B cell (primary cell): ENCODE measurements at regions not wholly inside any gene's neighbourhood (a gene's known extent, or its start where the extent isn't known, plus 50 kb on each side); places are given as distances from the start of the nearest gene placed in this dataset.

Experiments used
- ATAC-seq: fragments of 200-7000 bp; cut with Tn5 transposase; one replicate; pipeline ENCODE4 v1.10.0; 2021; ENCODE audit warnings: low read depth, mild to moderate bottlenecking, moderate number of reproducible peaks, moderate library complexity
- CTCF ChIA-PET: fragments of 350-600 bp; sonication (Branson Sonifier 250); formaldehyde crosslinking; loops from one replicate; lab custom pipeline; 2021; ENCODE audit warnings: antibody characterized with exemption, inconsistent platforms; lab: Charles Lee
- POLR2A ChIA-PET: fragments of 350-600 bp; sonication (Branson Sonifier 250); formaldehyde crosslinking; loops from one replicate; lab custom pipeline; 2021; ENCODE audit warnings: antibody characterized with exemption; lab: Charles Lee
- DNase-seq: peaks from one replicate; pipeline ENCODE4 v3.0.0; 2013
- H2AFZ ChIP-seq: 2 replicates; pipeline ENCODE4 v1.6.1; 2012; ENCODE audit warnings: mild to moderate bottlenecking, low read depth, low read length; ENCODE audit not compliant: insufficient read depth, poor library complexity, severe bottlenecking
- H3K27ac ChIP-seq, 2 donors: 1 replicate in 1 of 2; 2 replicates in 1 of 2; pipeline ENCODE4 v1.5.1; 2012 to 2013; ENCODE audit warnings: low read length in 2 of 2, mild to moderate bottlenecking in 2 of 2, moderate library complexity in 1 of 2
- H3K27me3 ChIP-seq, 4 experiments: fragments of 200-600 bp in 1 of 4; sonication (generic) in 1 of 4; replicated peaks in 1 of 4; 1 replicate in 2 of 4; 2 replicates in 2 of 4; pipeline versions ENCODE4 v1.6.1 to v1.7.0; 2013 to 2016; ENCODE audit warnings: low read length in 3 of 4, mild to moderate bottlenecking in 2 of 4, mixed read lengths in 1 of 4, moderate library complexity in 1 of 4; ENCODE audit not compliant: insufficient read depth in 4 of 4, control insufficient read depth in 3 of 4; ENCODE audit errors: control extremely low read depth in 1 of 4
- H3K36me3 ChIP-seq, 2 experiments: replicated peaks in 1 of 2; 1 replicate in 1 of 2; 2 replicates in 1 of 2; pipeline versions ENCODE4 v1.6.1 to v1.7.1; 2013; ENCODE audit warnings: low read length in 1 of 2; ENCODE audit not compliant: insufficient read depth in 2 of 2, control insufficient read depth in 1 of 2; ENCODE audit errors: control extremely low read depth in 1 of 2, extremely low read depth in 1 of 2
- H3K4me1 ChIP-seq, 2 donors: fragments of 200-600 bp in 1 of 2; sonication (generic) in 1 of 2; 1 replicate in 1 of 2; 2 replicates in 1 of 2; pipeline versions ENCODE4 v1.5.1 to v1.6.1; 2013 to 2017; ENCODE audit warnings: low read length in 2 of 2; ENCODE audit not compliant: control insufficient read depth in 2 of 2, insufficient read depth in 2 of 2
- H3K4me2 ChIP-seq: replicated peaks from 2 replicates; pipeline ENCODE3; 2012; ENCODE audit warnings: mild to moderate bottlenecking, low read depth, low read length; ENCODE audit not compliant: poor library complexity, severe bottlenecking
- H3K4me3 ChIP-seq, 5 experiments: fragments of 200-600 bp in 1 of 5; sonication (generic) in 1 of 5; 1 replicate in 3 of 5; 2 replicates in 2 of 5; pipeline versions ENCODE4 v1.5.1 to v1.7.0; 2011 to 2016; ENCODE audit warnings: low read length in 4 of 5, mild to moderate bottlenecking in 4 of 5, low read depth in 2 of 5, control low read depth in 1 of 5, moderate library complexity in 1 of 5; ENCODE audit not compliant: insufficient read depth in 1 of 5; ENCODE audit errors: control extremely low read depth in 1 of 5, extremely low read depth in 1 of 5
- H3K79me2 ChIP-seq: fragments of 200-600 bp; sonication (generic); one replicate; pipeline ENCODE4 v1.6.0; 2016; ENCODE audit warnings: low read length; ENCODE audit not compliant: control insufficient read depth, insufficient read depth
- H3K9ac ChIP-seq: fragments of 200-600 bp; sonication (generic); 2 replicates; pipeline ENCODE4 v1.6.1; 2017; ENCODE audit warnings: mild to moderate bottlenecking, low read length, moderate library complexity
- H3K9me3 ChIP-seq, 3 donors: one replicate each; pipeline versions ENCODE4 v1.6.1 to v1.7.1; 2013; ENCODE audit warnings: low read length in 2 of 3; ENCODE audit not compliant: control insufficient read depth in 2 of 3, insufficient read depth in 1 of 3; ENCODE audit errors: control extremely low read depth in 1 of 3
- H4K20me1 ChIP-seq: 2 replicates; pipeline ENCODE4 v1.6.0; 2012; ENCODE audit warnings: mild to moderate bottlenecking, low read length; ENCODE audit not compliant: insufficient read depth, control insufficient read depth, poor library complexity, severe bottlenecking
- H3K27ac Mint-ChIP-seq: one replicate; pipeline ENCODE4 v1.8.0; 2021; ENCODE audit warnings: mixed read lengths
- H3K27me3 Mint-ChIP-seq: one replicate; pipeline ENCODE4 v1.8.0; 2021; ENCODE audit warnings: mixed read lengths
- H3K4me1 Mint-ChIP-seq: one replicate; pipeline ENCODE4 v1.8.0; 2021; ENCODE audit warnings: mixed read lengths
- H3K4me3 Mint-ChIP-seq: one replicate; pipeline ENCODE4 v1.8.0; 2021; ENCODE audit warnings: mixed read lengths
- H3K9me3 Mint-ChIP-seq: one replicate; pipeline ENCODE4 v1.8.0; 2022; ENCODE audit warnings: mixed read lengths; ENCODE audit not compliant: insufficient read depth
- CTCF ChIP-seq: fragments of 200-600 bp; IDR thresholded peaks from one replicate; pipeline ENCODE4 v1.8.0; 2022; ENCODE audit warnings: antibody characterized with exemption, mild to moderate bottlenecking
- EZH2 ChIP-seq: IDR thresholded peaks from 2 replicates; pipeline ENCODE4 v1.6.1; 2012; ENCODE audit warnings: borderline replicate concordance, low read depth, mild to moderate bottlenecking, moderate library complexity, low read length; ENCODE audit not compliant: insufficient read depth, poor library complexity, severe bottlenecking
- WGBS: methylation state at CpG from one replicate; pipeline ENCODE4 v1.1.5; 2013; ENCODE audit warnings: missing lambda C conversion rate; ENCODE audit not compliant: insufficient coverage; 5-methylcytosine and 5-hydroxymethylcytosine counted together
- intact Hi-C: fragments of 100-400 bp; cut with micrococcal nuclease; formaldehyde crosslinking; loops from one replicate; pipeline ENCODE4 v1.10.0; 2022

- CTCF ChIA-PET, result no interaction called here
- Histone ChIP-seq H3K27ac (no peak overlapping the region), H3K36me3 (no peaks in the 10 kb centered on the region), H4K20me1 (no peaks in the 10 kb centered on the region), H2AFZ (no peak overlapping the region), H3K9ac (no peak overlapping the region), H3K79me2 (no peaks in the 10 kb centered on the region), H3K27me3 (no peaks in the 10 kb centered on the region), H3K9me3 (peaks cover 1 to 7% (median 3%) of the 10 kb centered on the region in 3 donors), H3K4me2 (no peak overlapping the region), H3K4me1 (no peaks in the 10 kb centered on the region), H3K4me3 (no peak overlapping the region)
- Mint-ChIP-seq H3K9me3 (no peaks in the 10 kb centered on the region), H3K27ac (no peak overlapping the region), H3K4me3 (no peak overlapping the region), H3K4me1 (no peaks in the 10 kb centered on the region), H3K27me3 (no peaks in the 10 kb centered on the region)
- intact Hi-C loops, result no loop called here
- DNase-seq (no peak), ATAC-seq (no peak)
- WGBS, result 95% methylated on average over 7 of the region's 8 CpGs
- POLR2A ChIA-PET, result no interaction called here
- TF ChIP-seq CTCF (no peak), EZH2 (no peak)
These were observed 507.5 kb upstream of the SALL1 start for GRCh38 chr16:51658531-51658930.

- WGBS, result 89% methylated on average over 2 of the region's 4 CpGs
- ChIA-PET POLR2A (no interaction called here), CTCF (no interaction called here)
- H3K79me2 ChIP-seq, result no peaks in the 10 kb centered on the region
- H3K4me2 ChIP-seq, result no peak overlapping the region
- no peak for TF ChIP-seq CTCF
- TF ChIP-seq EZH2, result no peak
- Mint-ChIP-seq H3K4me3 (no peak overlapping the region), H3K27ac (no peak overlapping the region), H3K27me3 (no peaks in the 10 kb centered on the region), H3K4me1 (no peaks in the 10 kb centered on the region), H3K9me3 (no peaks in the 10 kb centered on the region)
- DNase-seq (no peak), ATAC-seq (no peak)
- no peaks in the 10 kb centered on the region for H3K4me1 ChIP-seq
- H3K9me3 ChIP-seq, result peaks cover 1 to 7% (median 3%) of the 10 kb centered on the region in 3 donors
- no peaks in the 10 kb centered on the region for H4K20me1 ChIP-seq
- H3K9ac ChIP-seq, result no peak overlapping the region
- no peak overlapping the region for H2AFZ ChIP-seq
- no peak overlapping the region for H3K27ac ChIP-seq
- H3K27me3 ChIP-seq, result no peaks in the 10 kb centered on the region
- H3K4me3 ChIP-seq, result no peak overlapping the region
- intact Hi-C loops, result no loop called here
- no peaks in the 10 kb centered on the region for H3K36me3 ChIP-seq
These were observed 506.8 kb upstream of the SALL1 start for GRCh38 chr16:51657848-51658247.
